CD4-positive, alpha-beta T cell treated with Interleukin-10 for 1 hour (primary cell): ENCODE measurements at regions not wholly inside any gene's neighbourhood (a gene's known extent, or its start where the extent isn't known, plus 50 kb on each side); places are given as distances from the start of the nearest gene placed in this dataset.

Experiments used
- DNase-seq: peaks from one replicate; pipeline ENCODE4 v3.0.0-alpha.2; 2020

GRCh38 chr5:105952875-105953274, 1717.9 kb downstream of the EFNA5 start:
- no peak for DNase-seq

DNA sequence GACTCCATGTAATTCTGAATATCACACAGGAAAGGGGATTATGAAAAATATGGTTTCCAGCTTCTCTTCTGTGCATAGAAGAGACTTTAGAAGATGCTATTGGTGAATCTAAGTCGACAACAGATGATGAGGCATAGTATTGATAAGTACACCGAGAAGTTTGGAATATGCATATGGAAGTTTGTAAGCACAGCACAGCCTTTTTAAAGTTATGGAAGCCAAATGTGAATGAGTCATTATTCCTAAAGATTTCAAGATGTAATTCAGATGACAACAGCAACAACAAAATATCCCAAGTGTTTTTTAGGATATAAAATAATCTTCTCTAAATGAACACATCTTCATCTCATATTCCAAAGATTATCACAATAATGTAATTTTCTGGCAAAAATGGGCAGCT, 1723.3 kb downstream of the EFNA5 start:
- DNase-seq, result no peak

DNA sequence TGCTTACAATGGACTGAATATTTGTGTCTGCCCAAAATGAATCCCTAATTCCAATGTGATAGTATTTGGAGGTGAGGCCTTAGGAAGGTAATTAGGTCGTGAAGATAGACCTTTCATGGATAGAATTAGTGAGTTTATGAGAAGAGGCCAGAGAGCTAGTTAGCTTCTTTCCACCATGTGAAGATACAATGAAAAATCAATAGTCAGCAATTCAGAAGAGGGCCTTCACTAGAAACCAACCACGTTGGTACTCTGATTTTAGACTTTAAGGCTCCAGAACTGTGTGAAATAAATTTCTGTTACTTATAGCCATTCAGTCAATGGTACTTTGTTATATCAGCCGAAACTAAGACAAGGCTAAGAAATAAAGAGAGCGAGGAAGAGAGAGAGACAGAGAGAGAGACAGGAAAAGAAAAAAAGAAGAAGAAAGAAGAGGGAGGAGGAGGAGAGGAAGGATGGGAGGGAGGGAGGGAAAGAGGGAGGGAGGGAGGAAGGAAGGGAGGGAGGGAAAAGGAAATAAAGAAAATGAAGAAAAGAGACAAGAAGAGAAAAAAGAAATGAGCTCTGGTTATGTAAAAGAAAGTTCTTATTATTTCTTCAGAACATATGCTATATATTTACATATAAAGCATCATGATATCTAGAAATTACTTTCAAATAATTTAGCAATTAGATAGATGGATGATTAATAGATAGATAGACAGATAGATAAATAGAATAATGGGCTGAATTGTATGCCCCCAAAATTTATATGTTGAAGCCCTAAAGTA, 1725.3 kb downstream of the EFNA5 start:
- DNase-seq, result no peak

DNA sequence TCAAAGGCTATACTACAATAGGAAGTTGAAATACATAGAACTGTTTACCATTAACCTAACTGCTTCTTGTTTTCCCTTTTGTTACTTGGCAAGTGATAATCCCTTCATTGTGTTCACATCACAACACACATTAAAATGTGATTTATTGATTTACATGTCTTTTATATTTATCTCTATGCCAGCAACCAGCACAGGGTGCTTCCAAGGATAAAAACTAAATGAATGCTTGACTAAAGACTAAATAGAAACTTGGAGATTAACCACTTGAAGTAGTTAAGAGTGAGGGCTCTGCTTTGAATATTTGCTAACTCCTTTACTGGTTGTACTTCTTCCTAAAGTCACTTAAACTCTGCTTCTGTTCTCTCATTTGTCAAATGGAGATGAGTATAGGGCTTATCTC, 1730.6 kb downstream of the EFNA5 start:
- no peak for DNase-seq

- no peak for DNase-seq
These were observed 1736.6 kb downstream of the EFNA5 start for GRCh38 chr5:105934171-105934570.

- no peak for DNase-seq
These were observed 1738.8 kb downstream of the EFNA5 start for GRCh38 chr5:105931881-105932421.

DNA sequence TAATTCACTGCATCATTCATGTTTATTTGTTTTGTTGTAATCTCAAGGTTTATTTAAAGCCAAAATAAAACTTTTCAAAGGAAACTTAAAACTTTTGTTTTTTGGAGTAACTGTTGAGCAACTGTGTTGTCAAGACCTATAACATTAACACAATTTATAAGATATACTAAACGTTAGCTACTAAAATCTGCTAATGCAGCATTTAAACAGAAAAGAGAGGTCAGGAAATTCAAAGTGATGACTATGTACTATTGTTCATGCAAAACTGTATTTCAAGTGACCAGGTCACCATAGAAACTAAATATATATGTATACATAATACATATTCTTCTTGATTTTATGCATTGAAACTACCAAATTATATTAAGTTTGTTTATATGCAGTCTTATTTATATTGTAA, 1740.9 kb downstream of the EFNA5 start:
- DNase-seq, result no peak

- no peak for DNase-seq
These were observed 1746.4 kb downstream of the EFNA5 start for GRCh38 chr5:105924366-105924765.

- no peak for DNase-seq
These were observed 1748.2 kb downstream of the EFNA5 start for GRCh38 chr5:105922574-105922973.

GRCh38 chr5:105922080-105922479, 1748.7 kb downstream of the EFNA5 start:
- no peak for DNase-seq

DNA sequence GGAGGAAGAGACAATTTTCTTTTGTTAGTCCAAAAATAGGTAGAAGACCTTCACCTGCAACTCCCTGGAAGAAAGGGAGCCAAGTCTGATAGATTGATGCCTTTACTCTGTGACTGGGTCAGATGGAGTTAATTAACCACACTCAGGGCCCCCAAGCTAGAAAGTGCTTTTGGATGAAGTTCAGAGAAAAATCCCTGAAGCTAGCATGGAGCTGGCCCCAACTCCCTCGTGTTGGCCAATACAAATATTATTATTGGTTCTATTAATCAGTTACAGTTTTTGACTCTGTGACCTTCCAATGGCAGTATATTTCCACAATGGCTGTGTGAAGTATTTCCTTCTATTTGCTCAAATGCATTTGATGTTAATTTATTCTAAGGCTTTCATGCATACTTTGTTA, 1753.5 kb downstream of the EFNA5 start:
- no peak for DNase-seq

DNA sequence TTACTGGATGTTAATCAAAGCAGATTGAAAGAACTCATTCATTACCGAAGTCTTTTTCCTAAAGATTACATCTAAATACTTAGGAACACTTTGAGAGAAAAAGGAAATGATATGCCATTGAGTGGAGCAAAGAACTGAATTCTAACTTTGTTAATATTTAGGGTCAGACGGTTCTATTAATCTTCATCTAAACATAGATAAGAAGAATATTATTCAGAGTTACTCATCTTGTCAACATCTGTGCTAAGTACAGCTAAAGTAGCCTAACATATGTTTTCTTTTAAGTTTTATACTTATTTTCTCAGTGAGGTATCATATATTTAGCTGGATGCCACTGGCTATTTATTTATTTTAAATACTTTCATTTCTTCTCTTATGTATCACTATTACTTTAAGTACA, 1763.7 kb downstream of the EFNA5 start:
- DNase-seq, result no peak

DNA sequence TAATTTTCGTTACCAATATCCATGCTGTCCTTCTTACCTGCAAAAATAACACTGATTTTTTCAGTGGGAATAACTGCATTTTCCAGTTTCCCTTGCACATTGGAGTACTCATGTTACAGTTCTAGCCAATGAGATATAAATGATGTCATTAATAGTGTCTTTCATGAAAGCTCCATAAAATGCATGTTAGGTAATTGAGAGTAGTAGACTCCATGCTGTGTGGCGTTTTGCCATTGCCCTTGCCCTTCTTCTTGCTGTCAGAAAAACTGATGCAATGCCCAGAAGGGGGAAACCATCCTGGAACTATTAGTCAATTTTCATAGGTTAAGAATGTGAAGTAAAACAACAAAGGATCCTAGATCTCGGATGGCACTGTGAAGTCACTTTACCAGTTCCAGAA, 1765.3 kb downstream of the EFNA5 start:
- DNase-seq, result no peak

DNA sequence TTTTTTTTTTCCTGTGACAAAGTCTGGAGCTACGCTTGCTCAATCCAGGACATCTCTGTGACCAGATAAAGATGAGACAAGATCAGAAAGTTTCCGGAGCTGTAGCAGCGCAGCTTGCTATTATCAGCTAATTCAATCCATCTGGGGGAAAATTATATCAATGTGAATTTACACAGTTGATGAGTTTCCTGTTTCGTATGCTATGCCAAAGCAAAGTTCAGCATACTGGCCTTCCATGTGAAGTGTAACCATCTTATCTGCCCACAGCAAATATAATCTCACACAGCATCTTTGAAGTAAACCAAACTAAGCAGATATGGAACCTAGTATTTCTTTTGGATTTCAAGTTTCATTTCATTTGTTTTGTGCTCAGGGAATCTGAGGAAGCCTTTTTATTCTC, 1767.7 kb downstream of the EFNA5 start:
- DNase-seq, result no peak

DNA sequence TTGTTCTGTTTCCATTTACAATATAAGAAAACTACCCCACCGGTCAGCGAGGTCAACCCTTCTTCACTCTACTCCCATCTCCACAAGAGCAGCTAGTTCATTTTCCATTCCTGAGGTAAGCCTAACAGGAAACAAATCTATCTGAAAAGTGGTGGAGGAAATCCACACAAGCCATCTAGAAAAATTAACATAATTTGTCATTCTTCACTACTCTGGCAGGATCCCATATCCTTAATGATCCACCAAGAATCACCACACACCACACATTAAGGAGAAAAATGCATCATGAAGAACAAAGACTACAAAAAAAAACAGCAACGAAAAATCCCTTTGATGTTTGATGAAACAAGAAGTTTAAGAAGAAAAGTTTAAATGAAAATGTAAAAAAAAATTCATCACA, 1771.0 kb downstream of the EFNA5 start:
- DNase-seq, result no peak

GRCh38 chr5:105898183-105898582, 1772.6 kb downstream of the EFNA5 start:
- DNase-seq, result no peak

- DNase-seq, result no peak
These were observed 1785.5 kb downstream of the EFNA5 start for GRCh38 chr5:105885266-105885665.

DNA sequence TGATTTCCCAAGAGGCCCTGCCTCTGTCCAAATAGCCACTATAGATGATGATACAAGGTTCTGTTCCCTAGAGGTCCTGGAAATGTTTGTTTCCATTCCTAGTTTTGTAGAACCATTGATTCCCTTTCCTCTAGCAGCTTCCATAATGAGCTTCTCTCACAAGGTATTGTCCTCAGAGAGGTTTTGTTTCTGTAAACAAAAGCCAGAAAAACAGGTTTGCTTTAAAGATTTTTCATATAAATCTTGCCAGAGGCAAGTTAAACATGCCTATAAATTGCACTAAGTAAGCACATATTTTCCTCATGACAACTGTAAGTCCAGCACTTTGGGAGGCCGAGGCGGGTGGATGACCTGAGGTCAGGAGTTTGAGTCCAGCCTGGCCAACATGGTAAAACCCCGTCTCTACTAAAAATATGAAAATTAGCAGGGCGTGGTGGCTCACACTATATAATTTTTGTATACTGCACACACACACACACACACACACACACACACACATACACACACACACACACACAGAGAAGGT, 1787.7 kb downstream of the EFNA5 start:
- no peak for DNase-seq

DNA sequence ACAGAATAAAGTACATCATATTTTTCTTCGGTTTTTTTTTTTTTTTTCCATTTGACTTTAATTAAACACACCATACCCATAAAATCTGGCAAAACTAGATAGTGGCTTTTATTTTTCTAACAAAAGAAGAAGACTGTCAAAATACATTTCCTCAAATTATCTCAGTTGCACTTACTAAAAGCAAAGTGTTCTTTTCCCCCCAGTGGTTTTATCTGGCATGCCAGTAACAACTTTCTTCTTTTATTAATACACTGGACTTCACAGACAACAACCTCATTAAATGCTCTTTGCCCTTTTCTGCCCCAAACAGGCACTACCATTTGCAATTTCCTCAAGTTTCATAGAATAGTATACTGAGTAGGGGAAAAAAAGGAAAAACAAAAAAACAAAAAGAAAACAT, 1792.3 kb downstream of the EFNA5 start:
- no peak for DNase-seq

GRCh38 chr5:105877592-105877991, 1793.1 kb downstream of the EFNA5 start:
- no peak for DNase-seq

GRCh38 chr5:105874316-105874715, 1796.4 kb downstream of the EFNA5 start:
- DNase-seq, result no peak

GRCh38 chr5:105872569-105873270, 1798.0 kb downstream of the EFNA5 start:
- no peak for DNase-seq

DNA sequence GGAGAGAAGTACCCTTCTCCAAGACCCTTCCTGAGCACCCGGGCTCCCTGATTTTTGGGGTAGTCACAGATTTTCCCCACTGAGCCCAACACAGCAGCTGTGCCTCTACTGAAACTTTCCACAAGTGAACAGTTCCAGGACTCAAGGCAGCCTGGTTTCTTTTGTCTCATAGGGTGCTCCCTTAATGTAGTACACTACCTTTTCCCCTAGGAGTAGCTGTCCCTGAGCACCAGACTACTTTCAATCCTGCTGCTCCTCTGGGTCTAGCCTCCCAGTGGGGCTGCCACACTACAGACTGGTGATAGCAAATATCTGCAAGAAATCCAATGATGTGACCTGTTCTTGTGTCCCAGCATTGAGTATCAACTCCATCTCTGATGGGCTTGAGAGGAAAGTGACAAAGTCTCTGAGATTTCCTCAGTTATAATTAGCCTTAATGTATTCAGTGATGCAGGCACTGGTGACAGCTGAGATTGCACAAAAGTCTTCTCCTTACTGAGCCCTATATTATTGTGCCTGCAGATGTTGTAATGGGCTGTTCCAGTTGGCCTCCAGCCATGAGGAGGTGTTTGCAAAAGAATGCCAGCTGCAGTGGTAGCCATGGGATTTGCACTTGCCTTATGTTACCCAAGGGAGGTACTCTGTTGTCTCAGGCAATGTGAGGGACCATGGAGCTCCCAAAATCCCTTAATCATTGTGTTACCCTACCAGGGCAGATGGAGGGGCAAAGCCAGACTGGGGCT, 1802.5 kb downstream of the EFNA5 start:
- DNase-seq, result no peak
